PC-3 (cell line): ENCODE measurements at regions not wholly inside any gene's neighbourhood (a gene's known extent, or its start where the extent isn't known, plus 50 kb on each side); places are given as distances from the start of the nearest gene placed in this dataset.

Experiments
- EZH2phosphoT487 ChIP-seq: fragments of 300-600 bp; sonication (generic); IDR thresholded peaks from 2 replicates; pipeline ENCODE4 v1.6.1; 2018; ENCODE audit warnings: mild to moderate bottlenecking, antibody characterized with exemption, low read length, borderline replicate concordance
- TF ChIP-seq, protein P1 (sequence below): fragments of 300-600 bp; sonication (generic); conservative IDR thresholded peaks from 2 replicates; pipeline ENCODE4 v1.5.1; 2017; ENCODE audit warnings: antibody characterized with exemption, low read depth, mild to moderate bottlenecking, low read length

DNA sequence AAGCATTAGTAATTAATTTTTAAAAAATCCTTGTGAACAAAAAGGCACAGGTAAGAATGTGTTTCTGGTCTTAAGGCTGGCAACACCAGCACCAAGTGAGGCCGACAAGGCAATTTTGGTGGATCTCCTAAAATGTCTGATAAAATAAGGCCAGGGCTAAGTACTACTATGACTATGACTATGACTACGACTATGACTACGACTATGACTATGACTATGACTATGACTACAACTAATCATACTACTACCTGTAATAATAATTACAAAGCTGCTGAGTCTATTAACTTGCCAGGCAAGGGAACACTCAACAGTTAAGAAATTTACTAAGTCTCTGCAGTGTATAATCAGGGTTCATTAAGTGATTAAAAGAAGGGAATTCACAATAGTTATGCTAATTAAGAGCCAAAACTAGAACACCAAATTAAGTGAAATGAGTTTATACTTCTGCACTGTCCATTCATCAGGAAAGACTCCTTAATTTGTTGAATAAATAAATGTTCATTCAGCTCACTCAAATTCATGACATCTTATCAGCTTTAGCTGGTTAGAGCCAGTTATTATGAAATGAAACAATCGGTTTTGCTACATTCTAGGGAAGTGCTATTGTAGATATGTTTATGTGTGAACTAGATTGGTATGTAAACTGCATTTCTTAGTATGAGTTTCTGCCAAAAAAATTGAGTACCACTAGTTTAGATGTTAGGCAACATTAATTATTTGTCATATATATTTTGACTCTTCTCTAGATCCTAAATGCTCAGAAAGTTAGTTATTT, 1626.2 kb upstream of the PCDH20 start:
- TF ChIP-seq, protein P1, sequence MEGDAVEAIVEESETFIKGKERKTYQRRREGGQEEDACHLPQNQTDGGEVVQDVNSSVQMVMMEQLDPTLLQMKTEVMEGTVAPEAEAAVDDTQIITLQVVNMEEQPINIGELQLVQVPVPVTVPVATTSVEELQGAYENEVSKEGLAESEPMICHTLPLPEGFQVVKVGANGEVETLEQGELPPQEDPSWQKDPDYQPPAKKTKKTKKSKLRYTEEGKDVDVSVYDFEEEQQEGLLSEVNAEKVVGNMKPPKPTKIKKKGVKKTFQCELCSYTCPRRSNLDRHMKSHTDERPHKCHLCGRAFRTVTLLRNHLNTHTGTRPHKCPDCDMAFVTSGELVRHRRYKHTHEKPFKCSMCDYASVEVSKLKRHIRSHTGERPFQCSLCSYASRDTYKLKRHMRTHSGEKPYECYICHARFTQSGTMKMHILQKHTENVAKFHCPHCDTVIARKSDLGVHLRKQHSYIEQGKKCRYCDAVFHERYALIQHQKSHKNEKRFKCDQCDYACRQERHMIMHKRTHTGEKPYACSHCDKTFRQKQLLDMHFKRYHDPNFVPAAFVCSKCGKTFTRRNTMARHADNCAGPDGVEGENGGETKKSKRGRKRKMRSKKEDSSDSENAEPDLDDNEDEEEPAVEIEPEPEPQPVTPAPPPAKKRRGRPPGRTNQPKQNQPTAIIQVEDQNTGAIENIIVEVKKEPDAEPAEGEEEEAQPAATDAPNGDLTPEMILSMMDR = no peak
- TF ChIP-seq EZH2phosphoT487 = no peak
